Neural progenitor cell (in vitro differentiated cells): ENCODE measurements at regions not wholly inside any gene's neighbourhood (a gene's known extent, or its start where the extent isn't known, plus 50 kb on each side); places are given as distances from the start of the nearest gene placed in this dataset.

Experiments used
- EZH2phosphoT487 ChIP-seq: fragments of 200-600 bp; sonication (generic); IDR thresholded peaks from 2 replicates; pipeline ENCODE4 v1.6.1; 2017; ENCODE audit warnings: antibody characterized with exemption
- TF ChIP-seq, protein P1 (sequence below): fragments of 200-600 bp; sonication (generic); IDR thresholded peaks from 2 replicates; pipeline ENCODE4 v1.5.1; 2017; ENCODE audit warnings: antibody characterized with exemption, mild to moderate bottlenecking

DNA sequence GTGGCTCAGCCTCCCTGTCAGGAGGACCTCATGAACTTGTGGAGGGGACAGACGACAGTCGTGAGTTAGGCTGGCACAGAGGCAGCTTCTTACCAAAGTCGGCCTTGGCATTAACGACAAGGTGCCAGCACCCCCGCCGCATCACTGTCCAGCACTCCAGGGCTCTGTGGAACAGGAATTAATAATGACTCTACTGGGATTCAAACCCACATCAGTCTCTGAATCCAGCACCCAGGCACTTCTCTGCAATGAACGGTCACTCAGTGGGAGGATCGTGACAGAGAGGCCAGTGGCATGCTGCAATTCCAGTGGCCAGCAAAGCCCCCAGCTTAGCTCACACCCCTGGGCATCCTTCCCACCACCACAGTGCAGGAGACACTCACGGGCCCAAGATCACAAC lies 263.3 kb upstream of the ADAMTS16 start:
- TF ChIP-seq, protein P1, sequence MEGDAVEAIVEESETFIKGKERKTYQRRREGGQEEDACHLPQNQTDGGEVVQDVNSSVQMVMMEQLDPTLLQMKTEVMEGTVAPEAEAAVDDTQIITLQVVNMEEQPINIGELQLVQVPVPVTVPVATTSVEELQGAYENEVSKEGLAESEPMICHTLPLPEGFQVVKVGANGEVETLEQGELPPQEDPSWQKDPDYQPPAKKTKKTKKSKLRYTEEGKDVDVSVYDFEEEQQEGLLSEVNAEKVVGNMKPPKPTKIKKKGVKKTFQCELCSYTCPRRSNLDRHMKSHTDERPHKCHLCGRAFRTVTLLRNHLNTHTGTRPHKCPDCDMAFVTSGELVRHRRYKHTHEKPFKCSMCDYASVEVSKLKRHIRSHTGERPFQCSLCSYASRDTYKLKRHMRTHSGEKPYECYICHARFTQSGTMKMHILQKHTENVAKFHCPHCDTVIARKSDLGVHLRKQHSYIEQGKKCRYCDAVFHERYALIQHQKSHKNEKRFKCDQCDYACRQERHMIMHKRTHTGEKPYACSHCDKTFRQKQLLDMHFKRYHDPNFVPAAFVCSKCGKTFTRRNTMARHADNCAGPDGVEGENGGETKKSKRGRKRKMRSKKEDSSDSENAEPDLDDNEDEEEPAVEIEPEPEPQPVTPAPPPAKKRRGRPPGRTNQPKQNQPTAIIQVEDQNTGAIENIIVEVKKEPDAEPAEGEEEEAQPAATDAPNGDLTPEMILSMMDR, result no peak
- TF ChIP-seq EZH2phosphoT487, result no peak
